ENCODE measurements at regions not wholly inside any gene's neighbourhood (a gene's known extent, or its start where the extent isn't known, plus 50 kb on each side); places are given as distances from the start of the nearest gene placed in this dataset.
"Not testable (repeated sequence)": the region's sequence is repeated elsewhere in the genome, so short reads cannot be mapped to it uniquely, and the experiment has no call there.

DNA sequence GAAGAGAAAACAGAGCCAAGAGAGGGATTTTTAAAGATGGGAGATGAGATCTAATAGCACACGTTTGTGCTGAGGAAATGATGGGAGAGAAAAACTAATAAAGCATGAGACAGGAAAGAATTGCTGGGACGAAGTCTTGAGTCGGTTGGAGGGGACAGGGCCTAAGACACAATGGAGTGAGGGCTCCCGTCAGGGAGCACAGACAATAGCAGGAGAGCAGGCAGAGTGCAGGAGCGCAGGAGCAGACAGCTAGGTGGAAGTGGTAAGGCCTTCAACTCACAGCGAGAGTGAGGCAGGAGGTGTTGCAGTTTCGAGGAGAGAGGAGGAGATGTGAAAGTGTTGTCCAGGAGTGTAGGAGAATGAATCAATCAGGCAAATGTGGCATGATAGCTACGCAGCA lies 59.9 kb upstream of the SOX13 start:
- no peaks in the 10 kb centered on the region for H3K9me2 ChIP-seq (ENCODE audit: insufficient read depth)
- no peak overlapping the region for H3K4me3 ChIP-seq
- H4K20me1 ChIP-seq (ENCODE audit: insufficient read depth), result no peaks in the 10 kb centered on the region
- WGBS, 2 experiments (ENCODE audit: low coverage in 1 of 2, low lambda C conversion rate in 2 of 2, missing lambda C conversion rate in 2 of 2), result 67 to 71% methylated on average over 8 of the region's 8 CpGs
- no peak overlapping the region for H3K9ac ChIP-seq
- H3K36me3 ChIP-seq (ENCODE audit: low read depth), result no peaks in the 10 kb centered on the region
- in situ Hi-C loops (cut with MboI), result no loop called here
- no peaks in the 10 kb centered on the region for H3K79me2 ChIP-seq (ENCODE audit: insufficient read depth)
- no peaks in the 10 kb centered on the region for H3K4me1 ChIP-seq (ENCODE audit: insufficient read depth)
- H2AFZ ChIP-seq, result no peak overlapping the region
- H3F3A ChIP-seq (ENCODE audit: insufficient read depth), result no peaks in the 10 kb centered on the region
- no peaks in the 10 kb centered on the region; the same call in 1 of the 2 replicates for H3K27me3 ChIP-seq (replicated peaks; ENCODE audit: insufficient read depth)
- H3K27ac ChIP-seq, result no peak overlapping the region
- no peaks in the 10 kb centered on the region for H3K9me3 ChIP-seq (ENCODE audit: low read depth)
- TF ChIP-seq EZH2phosphoT487 (IDR thresholded peaks at IDR 0.05; ENCODE audit: insufficient read depth, low read depth) (no peak), EZH2 (IDR thresholded peaks at IDR 0.05; ENCODE audit: insufficient read depth, poor library complexity, severe bottlenecking) (no peak)
- no peak for DNase-seq
- H3K4me2 ChIP-seq (ENCODE audit: unreplicated experiment), result no peak overlapping the region

DNA sequence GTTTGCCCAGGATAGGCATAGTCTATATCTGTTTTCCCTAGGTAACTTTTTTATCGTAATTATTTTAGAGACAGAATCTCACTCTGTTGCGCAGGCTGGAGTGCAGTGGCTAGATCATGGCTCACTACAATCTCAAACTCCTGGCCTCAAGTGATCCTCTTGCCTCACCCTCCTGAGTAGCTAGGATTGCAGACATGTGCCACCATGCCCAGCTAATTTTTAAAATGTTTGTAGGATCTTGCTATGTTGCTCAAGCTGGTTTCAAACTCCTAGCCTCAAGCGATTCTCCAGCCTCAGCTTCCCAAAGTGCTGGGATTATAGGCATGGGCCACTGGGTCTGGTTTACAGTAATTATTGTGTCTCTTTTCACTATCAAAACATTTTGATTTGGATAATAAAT lies 58.6 kb upstream of the SOX13 start:
- Histone ChIP-seq H3K4me1 (ENCODE audit: insufficient read depth) (no peaks in the 10 kb centered on the region), H3F3A (ENCODE audit: insufficient read depth) (no peaks in the 10 kb centered on the region), H3K9me3 (ENCODE audit: low read depth) (no peaks in the 10 kb centered on the region), H2AFZ (no peak overlapping the region), H3K4me2 (ENCODE audit: unreplicated experiment) (no peak overlapping the region), H3K27me3 (replicated peaks; ENCODE audit: insufficient read depth) (no peaks in the 10 kb centered on the region; the same call in 1 of the 2 replicates), H3K4me3 (no peak overlapping the region), H3K27ac (no peak overlapping the region), H3K79me2 (ENCODE audit: insufficient read depth) (no peaks in the 10 kb centered on the region), H3K36me3 (ENCODE audit: low read depth) (no peaks in the 10 kb centered on the region), H3K9me2 (ENCODE audit: insufficient read depth) (no peaks in the 10 kb centered on the region), H4K20me1 (ENCODE audit: insufficient read depth) (no peaks in the 10 kb centered on the region), H3K9ac (no peak overlapping the region)
- TF ChIP-seq EZH2 (IDR thresholded peaks at IDR 0.05; ENCODE audit: insufficient read depth, poor library complexity, severe bottlenecking) (no peak), EZH2phosphoT487 (IDR thresholded peaks at IDR 0.05; ENCODE audit: insufficient read depth, low read depth) (no peak)
- WGBS, 2 experiments (ENCODE audit: low coverage in 1 of 2, low lambda C conversion rate in 2 of 2, missing lambda C conversion rate in 2 of 2), result 86 to 92% methylated on average over 3 of the region's 3 CpGs
- DNase-seq, result no peak
- in situ Hi-C loops (cut with MboI), result no loop called here

DNA sequence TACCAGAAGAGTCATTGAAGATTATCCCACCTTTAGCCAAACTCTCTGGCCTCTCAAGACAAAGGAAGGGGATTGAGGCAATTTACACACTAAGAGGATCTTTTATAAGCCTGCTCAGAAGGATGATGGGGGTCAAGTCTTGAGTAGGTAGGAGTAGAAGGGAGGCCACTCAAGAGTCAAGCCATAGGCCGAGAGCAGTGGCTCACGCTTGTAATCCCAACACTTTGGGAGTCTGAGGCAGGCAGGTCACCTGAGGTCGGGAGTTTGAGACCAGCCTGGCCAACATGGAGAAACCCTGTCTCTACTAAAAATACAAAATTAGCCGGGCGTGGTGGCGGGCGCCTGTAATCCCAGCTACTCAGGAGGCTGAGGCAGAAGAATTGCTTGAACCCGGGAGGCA lies 58.0 kb upstream of the SOX13 start:
- DNase-seq; in situ Hi-C loops (cut with MboI); H3K27me3 ChIP-seq (replicated peaks; ENCODE audit: insufficient read depth); H3K4me3 ChIP-seq; H3K4me2 ChIP-seq (ENCODE audit: unreplicated experiment); H3K9ac ChIP-seq; H3K9me3 ChIP-seq (ENCODE audit: low read depth); H4K20me1 ChIP-seq (ENCODE audit: insufficient read depth); H3K36me3 ChIP-seq (ENCODE audit: low read depth); H3F3A ChIP-seq (ENCODE audit: insufficient read depth); H3K79me2 ChIP-seq (ENCODE audit: insufficient read depth); H3K27ac ChIP-seq; H3K9me2 ChIP-seq (ENCODE audit: insufficient read depth); H2AFZ ChIP-seq; H3K4me1 ChIP-seq (ENCODE audit: insufficient read depth): not testable (repeated sequence)
- 80 to 83% methylated on average over 8 of the region's 8 CpGs for WGBS, 2 experiments (ENCODE audit: low coverage in 1 of 2, low lambda C conversion rate in 2 of 2, missing lambda C conversion rate in 2 of 2)

DNA sequence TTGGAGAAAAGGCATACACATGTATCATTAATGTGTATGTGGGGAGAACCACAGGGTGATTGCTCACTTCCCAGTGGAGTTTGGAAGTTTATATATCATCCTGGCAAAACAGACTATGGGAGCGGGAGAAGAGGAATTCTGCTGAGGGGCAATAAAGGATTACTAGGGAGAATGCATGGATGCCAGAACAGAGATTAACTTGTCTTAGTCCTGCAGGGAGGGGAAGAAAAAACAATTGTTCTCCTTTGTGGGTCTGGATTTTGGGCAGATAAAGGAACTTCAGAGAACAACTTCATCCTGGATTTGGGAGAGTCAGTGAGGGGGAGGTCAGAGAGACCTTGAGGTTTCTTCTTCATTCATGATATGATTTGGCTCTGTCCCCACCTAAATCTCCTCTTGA lies 55.9 kb upstream of the SOX13 start:
- H3K4me1 ChIP-seq (ENCODE audit: insufficient read depth), result no peaks in the 10 kb centered on the region
- no peaks in the 10 kb centered on the region for H3F3A ChIP-seq (ENCODE audit: insufficient read depth)
- H3K9me3 ChIP-seq (ENCODE audit: low read depth), result no peaks in the 10 kb centered on the region
- whole genome bisulfite sequencing, 2 experiments (ENCODE audit: low coverage in 1 of 2, low lambda C conversion rate in 2 of 2, missing lambda C conversion rate in 2 of 2), result 96 to 100% methylated on average over 1 of the region's 1 CpG
- H3K79me2 ChIP-seq (ENCODE audit: insufficient read depth), result no peaks in the 10 kb centered on the region
- no peak overlapping the region for H3K4me2 ChIP-seq (ENCODE audit: unreplicated experiment)
- in situ Hi-C loops (cut with MboI), result no loop called here
- no peak overlapping the region for H3K4me3 ChIP-seq
- no peak overlapping the region for H2AFZ ChIP-seq
- TF ChIP-seq EZH2phosphoT487 (IDR thresholded peaks at IDR 0.05; ENCODE audit: insufficient read depth, low read depth) (no peak), EZH2 (IDR thresholded peaks at IDR 0.05; ENCODE audit: insufficient read depth, poor library complexity, severe bottlenecking) (no peak)
- no peaks in the 10 kb centered on the region for H4K20me1 ChIP-seq (ENCODE audit: insufficient read depth)
- H3K9me2 ChIP-seq (ENCODE audit: insufficient read depth), result no peaks in the 10 kb centered on the region
- no peak overlapping the region for H3K27ac ChIP-seq
- H3K9ac ChIP-seq, result no peak overlapping the region
- no peaks in the 10 kb centered on the region for H3K36me3 ChIP-seq (ENCODE audit: low read depth)
- H3K27me3 ChIP-seq (replicated peaks; ENCODE audit: insufficient read depth), result no peaks in the 10 kb centered on the region; the same call in none of the 2 replicates
- no peak for DNase-seq

DNA sequence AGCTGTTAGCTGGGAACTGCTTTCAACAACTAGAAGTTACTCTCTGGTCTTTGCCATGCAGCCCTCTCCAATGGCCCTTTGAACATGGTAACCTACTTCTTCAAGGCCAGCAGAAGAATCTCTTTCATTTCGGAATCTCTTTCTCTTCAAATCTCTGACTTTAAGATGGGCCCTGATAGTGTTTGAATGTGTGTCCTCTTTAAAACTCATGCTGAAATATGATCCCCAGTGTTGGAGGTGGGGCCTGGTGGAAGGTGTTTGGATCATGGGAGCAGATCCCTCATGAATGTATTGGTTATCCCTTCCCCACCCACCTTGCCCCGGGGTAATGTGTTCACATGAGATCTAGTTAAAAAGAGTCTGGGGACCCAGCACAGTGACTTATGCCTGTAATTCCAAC lies 54.5 kb upstream of the SOX13 start:
- no peak overlapping the region for H2AFZ ChIP-seq
- WGBS, 2 experiments (ENCODE audit: low coverage in 1 of 2, low lambda C conversion rate in 2 of 2, missing lambda C conversion rate in 2 of 2), result 50 to 51% methylated on average over 2 of the region's 2 CpGs
- no peaks in the 10 kb centered on the region for H3K9me2 ChIP-seq (ENCODE audit: insufficient read depth)
- no peaks in the 10 kb centered on the region for H3K4me1 ChIP-seq (ENCODE audit: insufficient read depth)
- no peaks in the 10 kb centered on the region for H3F3A ChIP-seq (ENCODE audit: insufficient read depth)
- no peaks in the 10 kb centered on the region for H3K36me3 ChIP-seq (ENCODE audit: low read depth)
- H3K9me3 ChIP-seq (ENCODE audit: low read depth), result no peaks in the 10 kb centered on the region
- in situ Hi-C loops (cut with MboI), result no loop called here
- H3K27me3 ChIP-seq (replicated peaks; ENCODE audit: insufficient read depth), result no peaks in the 10 kb centered on the region; the same call in 1 of the 2 replicates
- TF ChIP-seq EZH2 (IDR thresholded peaks at IDR 0.05; ENCODE audit: insufficient read depth, poor library complexity, severe bottlenecking), result no peak
- no peak for TF ChIP-seq EZH2phosphoT487 (IDR thresholded peaks at IDR 0.05; ENCODE audit: insufficient read depth, low read depth)
- H3K79me2 ChIP-seq (ENCODE audit: insufficient read depth), result no peaks in the 10 kb centered on the region
- DNase-seq, result no peak
- no peaks in the 10 kb centered on the region for H4K20me1 ChIP-seq (ENCODE audit: insufficient read depth)
- no peak overlapping the region for H3K4me3 ChIP-seq
- no peak overlapping the region for H3K9ac ChIP-seq
- H3K4me2 ChIP-seq (ENCODE audit: unreplicated experiment), result no peak overlapping the region
- no peak overlapping the region for H3K27ac ChIP-seq

All from GM23248 (cell line).